GM19240 (cell line): ENCODE measurements at regions not wholly inside any gene's neighbourhood (a gene's known extent, or its start where the extent isn't known, plus 50 kb on each side); places are given as distances from the start of the nearest gene placed in this dataset.
"Not testable (repeated sequence)": the region's sequence is repeated elsewhere in the genome, so short reads cannot be mapped to it uniquely, and the experiment has no call there.

Source experiments
- DNase-seq: peaks from one replicate; pipeline ENCODE4 v3.0.0; 2011; ENCODE audit warnings: low spot score; ENCODE audit not compliant: insufficient read length

DNA sequence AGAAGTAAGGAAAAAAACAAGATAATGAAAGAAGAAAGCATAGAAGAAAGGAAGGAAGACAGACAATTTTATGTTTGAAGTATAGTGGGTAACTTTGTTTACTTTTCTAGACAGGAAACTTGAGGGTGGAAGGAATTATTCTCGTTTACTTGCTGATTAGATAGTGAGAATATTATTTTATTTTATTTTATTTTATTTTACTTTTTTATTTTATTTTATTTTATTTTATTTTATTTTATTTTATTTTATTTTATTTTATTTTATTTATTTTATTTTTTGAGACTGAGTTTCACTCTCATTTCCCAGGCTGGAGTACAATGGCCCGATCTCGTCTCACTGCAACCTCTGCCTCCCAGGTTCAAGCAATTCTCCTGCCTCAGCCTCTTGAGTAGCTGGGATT is 623.1 kb upstream of the COX7C start:
- not testable (repeated sequence) for DNase-seq

DNA sequence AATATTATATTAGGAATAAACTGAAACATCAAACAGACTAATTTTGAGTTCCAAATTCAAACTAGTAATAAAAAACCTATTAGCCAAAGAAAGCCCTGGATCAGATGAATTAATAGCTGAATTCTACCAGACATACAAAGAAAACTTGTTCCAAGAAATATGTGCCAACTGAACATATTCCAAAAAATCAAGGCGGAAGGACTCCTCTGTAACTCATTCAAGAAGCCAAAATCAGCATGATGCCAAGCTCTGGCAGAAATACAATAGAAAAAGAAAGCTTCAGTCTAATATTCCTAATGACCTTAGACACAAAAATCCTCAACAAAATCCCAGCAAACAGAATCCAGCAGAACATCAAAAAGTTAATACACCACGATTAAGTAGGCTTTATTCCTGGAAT is 619.1 kb upstream of the COX7C start:
- no peak for DNase-seq

DNA sequence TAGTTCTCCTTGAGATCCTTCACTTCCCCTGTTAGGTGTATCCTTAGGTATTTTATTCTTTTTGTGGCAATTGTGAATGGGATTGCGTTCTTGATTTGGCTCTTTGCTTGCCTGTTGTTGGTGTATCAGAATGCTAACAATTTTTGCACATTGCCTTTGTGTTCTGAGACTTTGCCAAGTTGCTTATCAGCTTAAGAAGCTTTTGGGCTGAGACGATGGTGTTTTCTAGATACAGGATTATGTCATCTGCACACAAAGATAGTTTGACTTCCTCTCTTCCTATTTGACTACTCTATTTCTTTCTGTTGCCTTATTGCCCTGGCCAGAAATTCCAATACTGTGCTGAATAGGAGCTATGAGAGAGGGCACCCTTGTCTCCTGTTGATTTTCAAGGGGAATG is 609.4 kb upstream of the COX7C start:
- DNase-seq: no peak

DNA sequence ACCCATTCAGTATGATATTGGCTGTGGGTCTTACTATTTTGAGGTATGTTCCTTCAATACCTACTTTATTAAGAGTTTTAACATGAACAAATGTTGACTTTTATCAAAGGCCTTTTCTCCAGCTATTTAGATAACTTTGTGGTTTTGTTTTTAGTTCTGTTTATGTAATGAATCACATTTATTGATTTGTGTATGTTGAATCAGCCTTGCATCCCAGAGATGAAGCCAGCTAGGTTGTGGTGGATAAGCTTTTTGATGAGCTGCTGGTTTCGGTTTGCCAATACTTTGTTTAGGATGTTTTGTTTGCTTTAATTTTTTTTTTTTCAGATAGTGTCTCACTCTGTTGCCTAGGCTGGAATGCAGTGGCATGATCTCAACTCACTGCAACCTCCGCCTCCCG is 609.0 kb upstream of the COX7C start:
- DNase-seq: no peak

DNA sequence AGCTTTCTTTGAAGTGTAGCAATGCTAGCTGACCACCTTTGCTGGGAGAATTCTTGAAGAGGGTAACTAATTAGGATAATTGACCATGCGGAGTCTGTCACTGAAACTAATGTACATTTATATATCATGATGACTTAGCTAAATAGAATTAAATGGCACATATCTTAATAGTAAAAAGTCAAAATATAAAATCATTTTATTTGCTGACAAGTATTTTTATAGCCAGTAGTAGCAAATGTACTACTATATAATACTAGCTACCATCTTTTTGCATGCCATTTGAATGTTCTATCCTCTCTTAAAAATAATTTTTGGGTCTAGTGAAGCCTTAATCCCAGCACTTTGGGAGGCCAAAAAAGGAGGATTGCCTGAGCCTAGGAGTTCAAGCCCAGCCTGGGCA is 605.8 kb upstream of the COX7C start:
- DNase-seq: no peak

DNA sequence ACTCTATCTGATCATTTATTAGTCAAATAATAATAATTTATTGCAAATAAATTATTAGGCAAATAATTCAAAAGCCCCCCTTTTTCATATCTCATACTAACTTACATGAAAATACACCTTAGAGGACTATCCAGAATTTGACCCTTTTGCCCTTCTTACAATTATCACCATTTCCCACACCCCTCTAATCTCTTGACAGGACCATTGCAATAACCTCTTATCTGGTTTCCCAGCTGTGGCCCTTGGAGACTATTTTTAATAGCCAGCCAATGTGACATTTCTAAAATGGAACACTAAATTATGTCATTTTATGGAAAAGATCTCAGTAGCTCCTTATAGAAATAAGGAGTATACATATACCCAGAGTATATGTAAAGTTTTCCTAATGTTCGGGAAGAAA is 588.4 kb upstream of the COX7C start:
- no peak for DNase-seq

- DNase-seq: no peak
Measured at GRCh38 chr5:86030753-86031152, 587.0 kb upstream of the COX7C start.

DNA sequence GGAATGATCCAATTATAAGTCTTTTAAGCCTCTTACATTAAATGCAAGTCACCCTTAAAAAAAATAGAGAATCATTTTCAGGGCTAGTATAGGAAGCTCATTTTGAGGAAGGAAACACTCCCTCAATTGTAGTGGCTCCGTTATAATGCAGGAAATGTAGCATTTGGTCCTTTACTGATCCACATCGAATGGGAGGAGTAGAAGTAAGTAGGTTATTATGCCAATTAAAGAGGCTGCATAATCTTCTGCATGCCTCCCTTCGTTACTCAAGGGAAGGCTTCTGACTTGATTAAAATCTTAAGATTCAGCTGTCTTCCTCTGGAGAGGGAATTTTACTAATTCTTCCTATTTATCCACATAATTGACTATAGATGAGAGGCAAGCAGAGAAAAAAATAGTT is 579.2 kb upstream of the COX7C start:
- no peak for DNase-seq

DNA sequence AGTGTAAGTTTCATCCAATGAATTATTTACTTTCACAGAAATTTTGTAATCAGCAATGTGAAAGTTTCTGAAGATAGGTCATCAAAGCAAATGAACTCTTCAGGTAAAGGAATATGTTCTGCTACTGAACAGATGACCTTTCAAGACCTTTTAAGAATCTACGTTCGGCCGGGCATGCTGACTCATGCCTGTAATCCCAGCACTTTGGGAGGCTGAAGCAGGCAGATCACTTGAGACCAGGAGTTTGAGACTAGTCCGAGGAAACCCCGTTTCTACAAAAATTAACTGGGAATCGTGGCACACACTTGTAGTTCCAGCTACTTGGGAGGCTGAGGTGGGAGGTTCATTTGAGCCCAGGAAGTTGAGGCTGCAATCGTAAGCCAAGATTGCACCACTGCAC is 578.4 kb upstream of the COX7C start:
- DNase-seq: no peak

DNA sequence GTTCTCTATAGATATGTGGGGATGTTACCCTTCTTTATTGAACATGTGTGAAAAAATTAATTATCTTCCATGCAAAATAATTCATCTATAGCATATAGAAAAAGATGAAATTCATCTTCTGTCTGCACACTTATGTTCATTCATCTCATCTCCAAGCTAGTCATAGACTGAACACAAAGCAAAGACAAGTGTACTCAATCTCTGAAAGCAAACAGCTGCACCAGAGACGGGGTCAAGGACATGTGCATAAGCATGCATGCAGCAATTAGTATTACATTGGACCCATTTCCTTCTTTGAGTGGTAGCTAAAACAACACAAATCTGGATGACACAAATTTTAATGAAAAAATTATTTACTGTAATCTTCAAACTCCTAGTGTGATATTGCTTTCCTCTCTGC is 547.0 kb upstream of the COX7C start:
- no peak for DNase-seq

DNA sequence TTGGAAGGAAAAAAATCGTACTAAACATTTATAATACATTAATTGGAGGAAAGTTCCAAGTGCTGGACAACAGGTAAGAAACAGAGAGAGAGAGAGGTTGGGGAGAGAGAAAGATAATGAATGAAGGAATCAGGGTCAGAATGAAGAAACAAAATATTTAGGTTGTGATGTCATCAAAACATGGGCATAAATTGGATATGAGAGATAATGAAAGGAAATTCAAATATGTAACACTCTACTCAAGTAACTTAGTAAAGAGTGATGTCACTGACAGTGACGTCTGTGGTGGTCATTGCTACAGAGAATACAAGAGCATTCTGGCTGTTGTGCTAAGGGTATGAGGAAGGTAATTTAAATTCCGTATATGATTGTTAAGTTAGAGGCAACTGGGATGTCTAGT is 543.4 kb upstream of the COX7C start:
- no peak for DNase-seq

GRCh38 chr5:86075139-86075538 is 542.6 kb upstream of the COX7C start:
- no peak for DNase-seq

DNA sequence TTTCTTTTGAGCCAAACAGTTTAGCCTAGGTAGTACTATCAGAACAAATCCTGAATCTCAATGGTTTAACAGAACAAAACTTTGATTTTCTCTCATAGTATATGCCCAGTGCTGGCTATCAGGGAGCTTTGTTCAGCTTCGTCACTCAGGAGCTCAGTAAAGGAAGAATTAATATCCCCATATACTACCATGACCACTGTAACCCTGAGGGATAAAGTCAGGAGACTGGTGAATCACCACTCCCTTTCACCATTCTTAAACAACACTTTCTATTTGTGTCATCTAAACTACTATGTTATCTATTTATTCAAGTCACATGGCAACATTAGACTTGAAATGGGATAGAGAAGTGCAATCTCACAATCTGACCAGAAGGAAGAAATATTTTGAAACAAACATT is 522.6 kb upstream of the COX7C start:
- no peak for DNase-seq

DNA sequence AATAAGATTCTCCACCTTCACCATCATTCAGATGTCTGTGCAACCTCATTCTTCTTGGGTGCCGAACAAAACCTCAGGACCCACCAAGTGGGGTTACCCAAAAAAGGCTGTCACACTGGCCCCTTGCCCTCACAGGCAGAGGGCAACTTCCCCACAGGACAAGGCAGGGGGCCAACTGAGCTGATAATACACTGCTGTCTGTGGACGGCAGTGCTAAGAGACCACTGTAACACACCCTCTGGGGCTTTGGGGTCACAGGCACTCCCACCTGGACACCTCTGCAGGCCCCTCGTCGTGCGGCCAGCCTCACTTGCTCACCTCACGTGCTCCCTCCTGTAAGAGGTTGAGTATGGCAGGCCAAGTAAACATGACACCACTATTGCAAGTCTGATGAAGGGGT is 515.8 kb upstream of the COX7C start:
- DNase-seq: no peak

- DNase-seq: no peak
Measured at GRCh38 chr5:86108825-86109224, 508.9 kb upstream of the COX7C start.

- DNase-seq: no peak
Measured at GRCh38 chr5:86112249-86112648, 505.5 kb upstream of the COX7C start.

- no peak for DNase-seq
Measured at GRCh38 chr5:86115164-86115563, 502.6 kb upstream of the COX7C start.

GRCh38 chr5:86118542-86118941 is 499.2 kb upstream of the COX7C start:
- no peak for DNase-seq

DNA sequence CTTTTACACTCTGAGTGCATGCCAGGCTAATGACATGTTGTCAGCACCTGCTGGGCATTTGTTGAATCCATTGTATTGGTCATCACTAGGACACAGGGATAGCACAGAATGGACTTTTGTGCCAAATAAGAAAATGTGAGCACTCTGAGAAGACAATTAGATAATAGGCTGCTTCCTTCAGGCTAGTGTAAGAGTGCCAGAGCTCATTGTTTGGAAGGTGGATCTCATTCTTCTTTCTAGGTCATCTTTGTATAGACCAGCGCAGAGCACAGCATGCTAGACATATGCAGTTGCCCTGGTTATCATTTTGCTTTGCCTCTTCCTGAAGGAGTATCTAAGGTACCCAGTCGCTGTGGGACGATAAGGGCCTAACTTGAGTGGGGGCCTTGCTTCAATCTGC is 493.4 kb upstream of the COX7C start:
- no peak for DNase-seq

- DNase-seq: no peak
Measured at GRCh38 chr5:86125731-86126601, 491.8 kb upstream of the COX7C start.

GRCh38 chr5:86127696-86128095 is 490.0 kb upstream of the COX7C start:
- DNase-seq: no peak

- DNase-seq: no peak
Measured at GRCh38 chr5:86129009-86129408, 488.7 kb upstream of the COX7C start.

- no peak for DNase-seq
Measured at GRCh38 chr5:86137297-86137696, 480.4 kb upstream of the COX7C start.

GRCh38 chr5:86143837-86144236 is 473.9 kb upstream of the COX7C start:
- no peak for DNase-seq
